ENCODE measurements at regions not wholly inside any gene's neighbourhood (a gene's known extent, or its start where the extent isn't known, plus 50 kb on each side); places are given as distances from the start of the nearest gene placed in this dataset.

DNA sequence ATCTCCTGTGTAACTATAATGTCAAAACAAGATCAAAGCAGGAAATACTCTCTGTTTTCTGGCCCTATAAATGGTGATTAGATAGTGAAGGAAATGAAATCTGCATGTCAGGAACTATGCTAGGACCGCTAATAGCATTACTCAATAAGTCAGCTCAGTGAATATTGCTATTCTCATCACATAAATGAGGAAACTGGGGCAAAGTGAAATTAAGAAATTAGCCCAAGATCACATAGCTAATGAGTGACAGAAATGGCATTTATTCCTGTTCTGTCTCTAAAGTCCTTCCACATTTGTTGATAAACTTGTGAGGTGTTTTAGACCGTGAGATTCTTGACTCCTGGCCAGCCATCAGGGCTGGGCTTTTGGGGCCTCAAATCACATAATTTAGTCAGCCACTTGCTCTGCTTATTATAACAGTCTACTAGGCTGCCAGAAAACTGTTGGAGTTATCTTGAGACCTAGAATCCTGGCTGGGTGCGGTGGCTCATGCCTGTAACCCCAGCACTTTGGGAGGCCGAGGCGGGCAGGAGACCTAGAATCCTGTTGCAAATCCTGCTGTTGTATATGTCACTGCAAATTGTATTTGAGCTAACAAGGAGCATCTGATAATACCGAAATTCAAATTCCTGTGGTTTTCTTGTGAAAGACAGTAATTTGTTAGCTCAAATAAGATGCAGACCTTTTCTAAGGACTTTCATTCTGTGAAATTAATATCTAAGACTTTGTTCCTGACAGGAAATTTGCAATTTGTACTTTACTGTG, 66.5 kb upstream of the SHTN1 start:
- TF ChIP-seq CHD2 (IDR thresholded peaks at IDR 0.05; ENCODE audit: low read depth, low read length), result no peak
- no peak for TF ChIP-seq NBN (IDR thresholded peaks at IDR 0.05; ENCODE audit: low read depth)
- no peak for TF ChIP-seq HSF4 (CRISPR knock-in tag; IDR thresholded peaks at IDR 0.05; ENCODE audit: borderline replicate concordance)
